A549 (cell line): ENCODE measurements at regions not wholly inside any gene's neighbourhood (a gene's known extent, or its start where the extent isn't known, plus 50 kb on each side); places are given as distances from the start of the nearest gene placed in this dataset.
"Not testable (repeated sequence)": the region's sequence is repeated elsewhere in the genome, so short reads cannot be mapped to it uniquely, and the experiment has no call there.

Experiments
- ATAC-seq, 2 experiments: fragments of 200-7000 bp in 1 of 2; fragments of >200 bp in 1 of 2; cut with Nextera tagmentation in 1 of 2; cut with Tn5 transposase in 1 of 2; 3 replicates each; pipeline versions ENCODE4 v1.8.0 to v1.9.1; 2018 to 2020; ENCODE audit warnings: mild to moderate bottlenecking in 1 of 2, moderate library complexity in 1 of 2
- CTCF ChIA-PET: fragments of 300-600 bp; sonication (Branson Sonifier 250); formaldehyde crosslinking; extraction: SDS; loops from one replicate; lab custom pipeline; 2021; ENCODE audit warnings: antibody characterized with exemption, inconsistent platforms; lab: Yijun Ruan, JAX
- POLR2A ChIA-PET: fragments of 350-600 bp; formaldehyde crosslinking; extraction: SDS; loops from one replicate; lab custom pipeline; 2021; ENCODE audit warnings: antibody characterized with exemption, inconsistent platforms; lab: Yijun Ruan, JAX
- DNase-seq, 2 experiments: peaks; one replicate each; pipeline versions ENCODE4 v3.0.0 to v3.0.0-alpha.2; 2011 to 2016; ENCODE audit warnings: low read depth in 1 of 2, low spot score in 1 of 2
- FAIRE-seq: peaks from 2 replicates; lab custom pipeline; 2011; peaks lifted over from hg19 to GRCh38; lab: Jason Lieb, UNC
- H3K27ac ChIP-seq, 2 experiments: fragments of >200 bp; sonication (Bioruptor Twin); formaldehyde crosslinking; 3 replicates each; pipeline ENCODE4 v1.5.1; 2016 to 2017
- H3K4me1 ChIP-seq: fragments of >200 bp; sonication (Bioruptor Twin); formaldehyde crosslinking; 3 replicates; pipeline ENCODE4 v1.6.1; 2016
- H3K4me2 ChIP-seq: fragments of >200 bp; sonication (Bioruptor Twin); formaldehyde crosslinking; 3 replicates; pipeline ENCODE4 v1.6.1; 2016
- H3K4me3 ChIP-seq: fragments of >200 bp; sonication (Bioruptor Twin); formaldehyde crosslinking; 3 replicates; pipeline ENCODE4 v1.5.1; 2016
- H3K9me3 ChIP-seq: fragments of >200 bp; sonication (Bioruptor Twin); formaldehyde crosslinking; 3 replicates; pipeline ENCODE4 v1.6.1; 2016
- CEBPB ChIP-seq, 2 experiments: fragments of >200 bp in 1 of 2; sonication (Bioruptor Twin) in 1 of 2; formaldehyde crosslinking in 1 of 2; IDR thresholded peaks; 2 replicates each; pipeline ENCODE4 v1.6.1; 2012 to 2016
- POLR2AphosphoS2 ChIP-seq: conservative IDR thresholded peaks from 2 replicates; pipeline ENCODE4 v1.6.1; 2012; ENCODE audit warnings: low read length, improper control_type of control experiment, inconsistent platforms
- RAD21 ChIP-seq, 2 experiments: fragments of >200 bp in 1 of 2; sonication (Bioruptor Twin) in 1 of 2; formaldehyde crosslinking in 1 of 2; IDR thresholded peaks in 1 of 2; conservative IDR thresholded peaks in 1 of 2; 2 replicates in 1 of 2; 3 replicates in 1 of 2; pipeline ENCODE4 v1.6.1; 2012 to 2018; ENCODE audit warnings: inconsistent platforms in 1 of 2
- REST ChIP-seq: fragments of 200-600 bp; sonication (generic); IDR thresholded peaks from 2 replicates; pipeline ENCODE4 v1.6.1; 2016; ENCODE audit warnings: antibody characterized with exemption, mild to moderate bottlenecking, moderate library complexity
- WGBS: methylation state at CpG from one replicate; pipeline ENCODE4 v1.1.6; 2017; ENCODE audit errors: missing lambda C conversion rate; 5-methylcytosine and 5-hydroxymethylcytosine counted together

- no peak overlapping the region for H3K4me2 ChIP-seq
- ATAC-seq: peak; percentile 27 to 30; a peak in 3 of 6 replicates
- POLR2A ChIA-PET: no interaction called here
- TF ChIP-seq RAD21 (conservative IDR thresholded peaks at IDR 0.05 in 1 of 2, IDR thresholded peaks at IDR 0.05 in 1 of 2) (no peak), POLR2AphosphoS2 (no peak), CEBPB (IDR thresholded peaks at IDR 0.05) (no peak), REST (no peak)
- TF ChIP-seq, all 56 proteins: peak for 0
- CTCF ChIA-PET: no interaction called here
- FAIRE-seq: no peak
- no peak for DNase-seq
- Histone ChIP-seq H3K27ac (no peak overlapping the region), H3K4me3 (no peak overlapping the region), H3K9me3 (no peaks in the 10 kb centered on the region), H3K4me1 (no peaks in the 10 kb centered on the region)
- WGBS: 61% methylated on average over 6 of the region's 17 CpGs
Measured at GRCh38 chr16:29139261-29139802, 154.5 kb downstream of the LAT start.

GRCh38 chr16:29138698-29139097, 153.8 kb downstream of the LAT start:
- WGBS: 56% methylated on average over 11 of the region's 11 CpGs
- DNase-seq, H3K4me3 ChIP-seq, FAIRE-seq, H3K9me3 ChIP-seq, ATAC-seq, H3K27ac ChIP-seq, POLR2A ChIA-PET, H3K4me1 ChIP-seq, CTCF ChIA-PET, H3K4me2 ChIP-seq: not testable (repeated sequence)

- H3K4me1 ChIP-seq, ATAC-seq, H3K27ac ChIP-seq, POLR2A ChIA-PET, FAIRE-seq, H3K4me2 ChIP-seq, H3K9me3 ChIP-seq, H3K4me3 ChIP-seq, DNase-seq: not testable (repeated sequence)
- CTCF ChIA-PET: interaction anchor here (0.6 kb wide), 2 partner anchors 17 to 219 kb away, joined by 3 read pairs; no protein-coding TSS in a partner anchor
- WGBS: 71% methylated on average over 23 of the region's 26 CpGs
Measured at GRCh38 chr16:29137894-29138662, 153.2 kb downstream of the LAT start.

- whole genome bisulfite sequencing: 68% methylated on average over 5 of the region's 7 CpGs
Measured at GRCh38 chr16:29137461-29137860, 152.6 kb downstream of the LAT start.

GRCh38 chr16:29136916-29137315, 152.1 kb downstream of the LAT start:
- CTCF ChIA-PET, POLR2A ChIA-PET, ATAC-seq, H3K9me3 ChIP-seq, H3K4me2 ChIP-seq, H3K4me1 ChIP-seq, FAIRE-seq, H3K4me3 ChIP-seq, DNase-seq, H3K27ac ChIP-seq: not testable (repeated sequence)
- WGBS: 55% methylated on average over 4 of the region's 8 CpGs

More at GRCh38 chr16:29137461-29137860, 152.6 kb downstream of the LAT start:
- POLR2A ChIA-PET, H3K9me3 ChIP-seq, ATAC-seq, FAIRE-seq, H3K27ac ChIP-seq, H3K4me2 ChIP-seq, DNase-seq, H3K4me3 ChIP-seq, H3K4me1 ChIP-seq: not testable (repeated sequence)
- CTCF ChIA-PET: interaction anchor here (0.6 kb wide), 1 partner anchor 17 kb away, joined by 3 read pairs; no protein-coding TSS in a partner anchor

- FAIRE-seq, DNase-seq, POLR2A ChIA-PET, ATAC-seq, H3K9me3 ChIP-seq, H3K4me2 ChIP-seq, H3K4me1 ChIP-seq, H3K4me3 ChIP-seq, H3K27ac ChIP-seq, CTCF ChIA-PET: not testable (repeated sequence)
- WGBS: 88% methylated on average over 4 of the region's 4 CpGs
Measured at GRCh38 chr16:29136046-29136696, 151.3 kb downstream of the LAT start.

- POLR2A ChIA-PET, H3K4me3 ChIP-seq, H3K9me3 ChIP-seq, ATAC-seq, H3K4me1 ChIP-seq, H3K27ac ChIP-seq, FAIRE-seq, DNase-seq, H3K4me2 ChIP-seq: not testable (repeated sequence)
- WGBS: 96% methylated on average over 4 of the region's 6 CpGs
- CTCF ChIA-PET: interaction anchor here (0.6 kb wide), 1 partner anchor 15 kb away, joined by 3 read pairs; no protein-coding TSS in a partner anchor
Measured at GRCh38 chr16:29135098-29135497, 150.2 kb downstream of the LAT start.

- 82% methylated on average over 24 of the region's 25 CpGs for WGBS
- H3K4me3 ChIP-seq, POLR2A ChIA-PET, DNase-seq, H3K4me1 ChIP-seq, ATAC-seq, H3K27ac ChIP-seq, H3K9me3 ChIP-seq, H3K4me2 ChIP-seq, CTCF ChIA-PET, FAIRE-seq: not testable (repeated sequence)
Measured at GRCh38 chr16:29133681-29134430, 149.0 kb downstream of the LAT start.
